Ovary (tissue), 3 donors: ENCODE measurements at regions not wholly inside any gene's neighbourhood (a gene's known extent, or its start where the extent isn't known, plus 50 kb on each side); places are given as distances from the start of the nearest gene placed in this dataset.
"Not testable (repeated sequence)": the region's sequence is repeated elsewhere in the genome, so short reads cannot be mapped to it uniquely, and the experiment has no call there.

ENCODE experiments used
- CTCF ChIP-seq, 3 donors: fragments of 450-650 bp in 2 of 3; fragments of 200-600 bp in 1 of 3; IDR thresholded peaks; one replicate each; pipeline versions ENCODE4 v1.5.1 to v1.8.0; 2016 to 2022; ENCODE audit warnings: antibody characterized with exemption in 3 of 3, mild to moderate bottlenecking in 1 of 3
- EP300 ChIP-seq: sonication (generic); formaldehyde crosslinking; IDR thresholded peaks from one replicate; pipeline ENCODE4 v1.6.1; 2017; ENCODE audit warnings: antibody characterized with exemption
- donor health status: DM: no; HTN: no; CAD: no.

GRCh38 chr17:16848997-16849396 lies 122.9 kb downstream of the TNFRSF13B start:
- not testable (repeated sequence) for TF ChIP-seq CTCF (IDR thresholded peaks at IDR 0.05); EP300
